ENCODE measurements at regions not wholly inside any gene's neighbourhood (a gene's known extent, or its start where the extent isn't known, plus 50 kb on each side); places are given as distances from the start of the nearest gene placed in this dataset.

DNA sequence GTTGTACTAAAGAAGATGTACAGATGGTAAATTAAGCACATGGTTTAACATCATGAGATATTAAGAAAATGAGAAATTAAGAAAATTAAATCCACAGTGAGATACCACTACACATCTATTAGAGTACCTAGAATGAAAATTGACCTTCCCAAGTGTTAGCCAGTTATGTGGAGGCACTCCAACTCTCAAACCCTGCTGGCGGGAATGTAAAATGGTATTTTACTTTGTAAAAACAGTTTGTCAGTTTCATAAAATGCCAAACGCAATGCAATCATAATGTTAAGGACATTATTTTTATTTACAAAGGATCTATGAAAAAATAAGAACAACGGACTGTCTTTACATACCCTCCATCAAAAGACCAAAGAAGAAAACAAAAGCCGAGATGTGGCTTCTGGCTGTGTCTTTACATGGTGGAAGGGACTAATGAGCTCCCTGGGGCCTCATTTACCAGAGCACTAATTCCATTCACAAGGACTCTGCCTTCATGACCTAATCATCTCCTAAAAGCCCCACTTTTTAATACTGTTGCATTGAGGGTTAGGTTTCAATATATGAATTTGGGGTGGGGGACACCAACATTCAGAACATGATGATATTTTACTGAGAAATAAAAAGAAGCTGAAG lies 1178.7 kb downstream of the AACS start:
- Mint-ChIP-seq H3K9me3 (peaks cover 10 to 11% of the 10 kb centered on the region in 2 donors), H3K4me3 (no peak overlapping the region), H3K4me1 (no peaks in the 10 kb centered on the region), H3K27ac (no peak overlapping the region), H3K27me3 (ENCODE audit: low read depth in 2 of 2) (no peaks in the 10 kb centered on the region), H3K36me3 (no peaks in the 10 kb centered on the region)
- WGBS (ENCODE audit: insufficient coverage) = 100% methylated on average over 2 of the region's 4 CpGs
- TF ChIP-seq, protein P1, sequence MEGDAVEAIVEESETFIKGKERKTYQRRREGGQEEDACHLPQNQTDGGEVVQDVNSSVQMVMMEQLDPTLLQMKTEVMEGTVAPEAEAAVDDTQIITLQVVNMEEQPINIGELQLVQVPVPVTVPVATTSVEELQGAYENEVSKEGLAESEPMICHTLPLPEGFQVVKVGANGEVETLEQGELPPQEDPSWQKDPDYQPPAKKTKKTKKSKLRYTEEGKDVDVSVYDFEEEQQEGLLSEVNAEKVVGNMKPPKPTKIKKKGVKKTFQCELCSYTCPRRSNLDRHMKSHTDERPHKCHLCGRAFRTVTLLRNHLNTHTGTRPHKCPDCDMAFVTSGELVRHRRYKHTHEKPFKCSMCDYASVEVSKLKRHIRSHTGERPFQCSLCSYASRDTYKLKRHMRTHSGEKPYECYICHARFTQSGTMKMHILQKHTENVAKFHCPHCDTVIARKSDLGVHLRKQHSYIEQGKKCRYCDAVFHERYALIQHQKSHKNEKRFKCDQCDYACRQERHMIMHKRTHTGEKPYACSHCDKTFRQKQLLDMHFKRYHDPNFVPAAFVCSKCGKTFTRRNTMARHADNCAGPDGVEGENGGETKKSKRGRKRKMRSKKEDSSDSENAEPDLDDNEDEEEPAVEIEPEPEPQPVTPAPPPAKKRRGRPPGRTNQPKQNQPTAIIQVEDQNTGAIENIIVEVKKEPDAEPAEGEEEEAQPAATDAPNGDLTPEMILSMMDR (IDR thresholded peaks at IDR 0.05) = no peak
- Histone ChIP-seq H3K4me1 (ENCODE audit: control insufficient read depth, insufficient read depth, low read length) (no peaks in the 10 kb centered on the region), H3K27ac (ENCODE audit: low read length) (no peak overlapping the region), H3K27me3 (ENCODE audit: control insufficient read depth, insufficient read depth, low read length) (no peaks in the 10 kb centered on the region), H3K36me3 (ENCODE audit: control insufficient read depth, insufficient read depth, low read length) (no peaks in the 10 kb centered on the region), H3K4me3 (ENCODE audit: low read length) (no peak overlapping the region), H3K9me3 (ENCODE audit: control insufficient read depth, insufficient read depth, low read length) (no peaks in the 10 kb centered on the region)
- ATAC-seq (no peak), DNase-seq (no peak)
- intact Hi-C loops (cut with micrococcal nuclease) = no loop called here

DNA sequence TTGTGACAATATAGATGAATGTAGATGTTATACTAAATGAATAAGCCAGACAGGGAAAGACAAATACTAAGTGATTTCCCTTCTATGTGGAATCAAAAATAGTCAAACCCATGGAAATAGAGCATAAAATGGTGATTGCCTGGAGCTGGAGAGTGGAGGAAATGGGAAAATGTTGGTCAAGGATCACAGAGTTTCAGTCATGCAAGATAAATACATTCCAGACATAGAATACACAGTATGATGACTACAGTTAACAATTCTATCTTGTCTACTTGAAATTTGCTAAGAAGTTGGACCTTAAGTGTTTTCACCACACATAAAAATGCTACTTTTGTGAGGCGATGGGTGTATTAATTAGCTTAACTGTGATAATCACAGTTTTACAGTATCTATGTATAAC lies 1182.7 kb downstream of the AACS start:
- no peaks in the 10 kb centered on the region for H3K9me3 ChIP-seq (ENCODE audit: control insufficient read depth, insufficient read depth, low read length)
- Mint-ChIP-seq H3K9me3 (peaks cover 9 to 16% of the 10 kb centered on the region in 2 donors), H3K36me3 (peaks cover 6% of the 10 kb centered on the region), H3K4me3 (no peak overlapping the region), H3K4me1 (no peaks in the 10 kb centered on the region), H3K27me3 (ENCODE audit: low read depth in 2 of 2) (no peaks in the 10 kb centered on the region), H3K27ac (no peak overlapping the region)
- no peaks in the 10 kb centered on the region for H3K27me3 ChIP-seq (ENCODE audit: control insufficient read depth, insufficient read depth, low read length)
- no peak overlapping the region for H3K27ac ChIP-seq (ENCODE audit: low read length)
- no peak for DNase-seq
- no peaks in the 10 kb centered on the region for H3K36me3 ChIP-seq (ENCODE audit: control insufficient read depth, insufficient read depth, low read length)
- intact Hi-C loops (cut with micrococcal nuclease) = no loop called here
- H3K4me1 ChIP-seq (ENCODE audit: control insufficient read depth, insufficient read depth, low read length) = no peaks in the 10 kb centered on the region
- WGBS (ENCODE audit: insufficient coverage) = no CpG with 5 or more reads among the region's 1 CpG
- no peak for ATAC-seq
- H3K4me3 ChIP-seq (ENCODE audit: low read length) = no peak overlapping the region
- TF ChIP-seq, protein P1 (IDR thresholded peaks at IDR 0.05) = no peak

- peaks cover 6% of the 10 kb centered on the region for H3K36me3 Mint-ChIP-seq
- no peaks in the 10 kb centered on the region for H3K27me3 Mint-ChIP-seq (ENCODE audit: low read depth in 2 of 2)
These were observed 1183.7 kb downstream of the AACS start for GRCh38 chr12:126248871-126249403.

More at GRCh38 chr12:126248871-126249403, 1183.7 kb downstream of the AACS start:
- no peak overlapping the region for H3K4me3 ChIP-seq (ENCODE audit: low read length)
- H3K9me3 ChIP-seq (ENCODE audit: control insufficient read depth, insufficient read depth, low read length) = no peaks in the 10 kb centered on the region
- H3K4me1 Mint-ChIP-seq = no peaks in the 10 kb centered on the region
- no peak overlapping the region for H3K27ac ChIP-seq (ENCODE audit: low read length)
- H3K4me3 Mint-ChIP-seq = no peak overlapping the region
- H3K36me3 ChIP-seq (ENCODE audit: control insufficient read depth, insufficient read depth, low read length) = no peaks in the 10 kb centered on the region
- TF ChIP-seq, protein P1 (IDR thresholded peaks at IDR 0.05) = no peak
- ATAC-seq (no peak), DNase-seq (no peak)
- 86% methylated on average over 8 of the region's 8 CpGs for WGBS (ENCODE audit: insufficient coverage)
- peaks cover 11 to 16% of the 10 kb centered on the region in 2 donors for H3K9me3 Mint-ChIP-seq
- intact Hi-C loops (cut with micrococcal nuclease) = no loop called here
- H3K27me3 ChIP-seq (ENCODE audit: control insufficient read depth, insufficient read depth, low read length) = no peaks in the 10 kb centered on the region
- no peaks in the 10 kb centered on the region for H3K4me1 ChIP-seq (ENCODE audit: control insufficient read depth, insufficient read depth, low read length)
- no peak overlapping the region for H3K27ac Mint-ChIP-seq

Data from natural killer cell (primary cell).